SK-N-SH (cell line): ENCODE measurements at regions not wholly inside any gene's neighbourhood (a gene's known extent, or its start where the extent isn't known, plus 50 kb on each side); places are given as distances from the start of the nearest gene placed in this dataset.

ENCODE experiments used
- CTCF ChIA-PET: fragments of 300-600, 350-600 bp; formaldehyde crosslinking; extraction: SDS; loops from one replicate; lab custom pipeline; 2021; lab: Yijun Ruan, JAX
- POLR2A ChIA-PET: fragments of 350-600 bp; sonication (Branson Sonifier 250); formaldehyde crosslinking; extraction: SDS; loops from one replicate; lab custom pipeline; 2020; ENCODE audit warnings: antibody characterized with exemption, inconsistent platforms; lab: Yijun Ruan, JAX
- DNase-seq: peaks from one replicate; pipeline ENCODE4 v3.0.0; 2012
- H2AFZ ChIP-seq: fragments of 200-600 bp; sonication (generic); 2 replicates; pipeline ENCODE4 v1.8.1; 2016; ENCODE audit warnings: antibody characterized with exemption, mild to moderate bottlenecking, low read depth
- H3F3A ChIP-seq: fragments of 200-600 bp; sonication (generic); replicated peaks from 2 replicates; pipeline ENCODE3; 2016; ENCODE audit warnings: antibody characterized with exemption, mild to moderate bottlenecking; ENCODE audit not compliant: insufficient read depth
- H3K27ac ChIP-seq, 2 experiments: fragments of 200-500 bp in 1 of 2; fragments of 200-600 bp in 1 of 2; sonication (Bioruptor generic) in 1 of 2; sonication (generic), shearing (Covaris generic) in 1 of 2; 2 replicates each; pipeline versions ENCODE4 v1.5.1 to v1.6.1; 2014 to 2016; ENCODE audit warnings: low read depth in 2 of 2, inconsistent platforms in 1 of 2, low read length in 1 of 2, mild to moderate bottlenecking in 1 of 2, mixed read lengths in 1 of 2
- H3K27me3 ChIP-seq: fragments of 200-600 bp; sonication (generic), shearing (Covaris generic); 2 replicates; pipeline ENCODE4 v1.6.1; 2016; ENCODE audit warnings: mixed run types; ENCODE audit not compliant: insufficient read depth
- H3K36me3 ChIP-seq, 2 experiments: fragments of 200-500 bp in 1 of 2; fragments of 200-600 bp in 1 of 2; sonication (Bioruptor generic) in 1 of 2; sonication (generic) in 1 of 2; replicated peaks in 1 of 2; 2 replicates each; pipeline versions ENCODE3 to v1.5.1; 2014 to 2016; ENCODE audit warnings: low read length in 1 of 2, mild to moderate bottlenecking in 1 of 2; ENCODE audit not compliant: insufficient read depth in 2 of 2, control insufficient read depth in 1 of 2
- H3K4me1 ChIP-seq, 2 experiments: fragments of 200-500 bp in 1 of 2; fragments of 200-600 bp in 1 of 2; sonication (Bioruptor generic) in 1 of 2; sonication (generic), shearing (Covaris generic) in 1 of 2; 2 replicates each; pipeline versions ENCODE4 v1.5.1 to v1.6.1; 2014 to 2016; ENCODE audit warnings: low read depth in 1 of 2, low read length in 1 of 2, mixed run types in 1 of 2; ENCODE audit not compliant: insufficient read depth in 2 of 2, control insufficient read depth in 1 of 2
- H3K4me2 ChIP-seq: fragments of 200-600 bp; sonication (generic), shearing (Covaris generic); 2 replicates; pipeline ENCODE4 v1.6.1; 2017; ENCODE audit warnings: mixed run types
- H3K4me3 ChIP-seq, 2 experiments: fragments of 200-500 bp in 1 of 2; fragments of 200-600 bp in 1 of 2; sonication (Bioruptor generic) in 1 of 2; sonication (generic), shearing (Covaris generic) in 1 of 2; 2 replicates each; pipeline versions ENCODE4 v1.5.1 to v1.8.1; 2014 to 2016; ENCODE audit warnings: low read depth in 2 of 2, inconsistent platforms in 1 of 2, low read length in 1 of 2, mild to moderate bottlenecking in 1 of 2, mixed read lengths in 1 of 2, moderate library complexity in 1 of 2
- H3K79me2 ChIP-seq: fragments of 200-600 bp; sonication (generic); 2 replicates; pipeline ENCODE4 v1.8.1; 2017; ENCODE audit warnings: mild to moderate bottlenecking; ENCODE audit not compliant: insufficient read depth
- H3K9ac ChIP-seq: fragments of 200-600 bp; sonication (generic); 2 replicates; pipeline ENCODE4 v1.6.1; 2017; ENCODE audit warnings: mixed run types
- H3K9me2 ChIP-seq: fragments of 200-600 bp; sonication (generic); 2 replicates; pipeline ENCODE4 v1.6.1; 2017; ENCODE audit warnings: mixed run types
- H3K9me3 ChIP-seq: fragments of 200-600 bp; sonication (generic); 2 replicates; pipeline ENCODE4 v1.6.1; 2017; ENCODE audit warnings: mixed run types, mild to moderate bottlenecking, moderate library complexity
- H4K20me1 ChIP-seq: fragments of 200-600 bp; sonication (generic); 2 replicates; pipeline ENCODE4 v1.6.1; 2017; ENCODE audit warnings: mild to moderate bottlenecking, mixed run types; ENCODE audit not compliant: insufficient read depth
- ELF1 ChIP-seq: IDR thresholded peaks from 2 replicates; pipeline ENCODE4 v1.4.0; 2012
- FOXM1 ChIP-seq: IDR thresholded peaks from 2 replicates; pipeline ENCODE4 v1.4.0; 2012; ENCODE audit warnings: low read depth, mild to moderate bottlenecking
- NRF1 ChIP-seq: IDR thresholded peaks from 2 replicates; pipeline ENCODE4 v1.6.1; 2012; ENCODE audit warnings: low read depth, mild to moderate bottlenecking, low read length
- RAD21 ChIP-seq: IDR thresholded peaks from 2 replicates; pipeline ENCODE4 v1.6.1; 2012; ENCODE audit warnings: mild to moderate bottlenecking, low read length
- SIN3A ChIP-seq: IDR thresholded peaks from 2 replicates; pipeline ENCODE4 v1.6.1; 2012; ENCODE audit warnings: low read depth, mild to moderate bottlenecking, low read length, moderate library complexity, borderline replicate concordance
- WGBS: methylation state at CpG from one replicate; pipeline ENCODE4 v1.1.6; 2017; ENCODE audit warnings: low lambda C conversion rate; 5-methylcytosine and 5-hydroxymethylcytosine counted together
- TF ChIP-seq, protein P1 (sequence below): IDR thresholded peaks from 2 replicates; pipeline ENCODE4 v1.4.0; 2012; ENCODE audit warnings: low read depth, borderline replicate concordance
- TF ChIP-seq, protein P2 (sequence below): fragments of 150-350 bp; IDR thresholded peaks from 2 replicates; pipeline ENCODE4 v1.6.1; 2016; ENCODE audit warnings: mild to moderate bottlenecking, low read depth, low read length
- TF ChIP-seq, protein P3 (sequence below): IDR thresholded peaks from 2 replicates; pipeline ENCODE4 v1.6.1; 2012; ENCODE audit warnings: mild to moderate bottlenecking, low read depth, low read length, moderate library complexity
- TF ChIP-seq, protein P4 (sequence below): IDR thresholded peaks from 2 replicates; pipeline ENCODE4 v1.4.0; 2012; ENCODE audit warnings: low read depth, borderline replicate concordance
- TF ChIP-seq, protein P5 (sequence below): fragments of 150-350 bp; IDR thresholded peaks from 2 replicates; pipeline ENCODE4 v1.6.1; 2017; ENCODE audit warnings: antibody characterized with exemption, low read length, low read depth, borderline replicate concordance
- TF ChIP-seq, protein P6 (sequence below): fragments of 200-600 bp; sonication (generic); IDR thresholded peaks from 2 replicates; pipeline ENCODE4 v1.6.1; 2017; ENCODE audit warnings: antibody characterized with exemption, mild to moderate bottlenecking, moderate library complexity

DNA sequence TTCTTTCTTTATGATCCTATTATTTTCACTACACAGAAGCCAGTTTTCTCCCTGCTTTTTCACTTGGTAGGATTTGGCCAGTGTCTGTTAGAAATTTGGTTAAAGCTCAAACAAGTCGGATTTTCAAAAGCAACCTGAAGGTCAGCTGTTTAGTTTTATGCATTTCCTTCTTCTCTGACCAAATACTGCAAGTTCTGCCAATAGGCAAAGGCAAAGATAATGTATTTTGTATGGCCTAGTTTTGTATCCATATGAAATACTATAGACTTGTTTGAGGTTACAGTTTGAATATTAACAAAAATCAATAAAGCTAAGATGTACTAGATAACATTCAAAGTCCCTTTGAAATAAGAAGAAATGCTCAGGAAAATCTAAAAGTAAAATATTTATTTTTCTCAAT, 439.4 kb downstream of the TRIML1 start:
- no peak overlapping the region for H3K9ac ChIP-seq
- H3K9me2 ChIP-seq, result no peaks in the 10 kb centered on the region
- ChIA-PET CTCF (no interaction called here), POLR2A (no interaction called here)
- no peak overlapping the region for H3K4me2 ChIP-seq
- no peak for DNase-seq
- no peaks in the 10 kb centered on the region for H3K36me3 ChIP-seq
- no peak overlapping the region for H3K27ac ChIP-seq
- H3K79me2 ChIP-seq, result no peaks in the 10 kb centered on the region
- H3F3A ChIP-seq, result no peaks in the 10 kb centered on the region
- H4K20me1 ChIP-seq, result no peaks in the 10 kb centered on the region
- no peaks in the 10 kb centered on the region for H3K9me3 ChIP-seq
- H3K4me1 ChIP-seq, result no peaks in the 10 kb centered on the region
- H3K27me3 ChIP-seq, result no peaks in the 10 kb centered on the region
- WGBS, result 25% methylated on average over 1 of the region's 1 CpG
- no peak overlapping the region for H2AFZ ChIP-seq
- TF ChIP-seq, protein P1, sequence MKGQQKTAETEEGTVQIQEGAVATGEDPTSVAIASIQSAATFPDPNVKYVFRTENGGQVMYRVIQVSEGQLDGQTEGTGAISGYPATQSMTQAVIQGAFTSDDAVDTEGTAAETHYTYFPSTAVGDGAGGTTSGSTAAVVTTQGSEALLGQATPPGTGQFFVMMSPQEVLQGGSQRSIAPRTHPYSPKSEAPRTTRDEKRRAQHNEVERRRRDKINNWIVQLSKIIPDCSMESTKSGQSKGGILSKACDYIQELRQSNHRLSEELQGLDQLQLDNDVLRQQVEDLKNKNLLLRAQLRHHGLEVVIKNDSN, result no peak
- TF ChIP-seq, protein P2, sequence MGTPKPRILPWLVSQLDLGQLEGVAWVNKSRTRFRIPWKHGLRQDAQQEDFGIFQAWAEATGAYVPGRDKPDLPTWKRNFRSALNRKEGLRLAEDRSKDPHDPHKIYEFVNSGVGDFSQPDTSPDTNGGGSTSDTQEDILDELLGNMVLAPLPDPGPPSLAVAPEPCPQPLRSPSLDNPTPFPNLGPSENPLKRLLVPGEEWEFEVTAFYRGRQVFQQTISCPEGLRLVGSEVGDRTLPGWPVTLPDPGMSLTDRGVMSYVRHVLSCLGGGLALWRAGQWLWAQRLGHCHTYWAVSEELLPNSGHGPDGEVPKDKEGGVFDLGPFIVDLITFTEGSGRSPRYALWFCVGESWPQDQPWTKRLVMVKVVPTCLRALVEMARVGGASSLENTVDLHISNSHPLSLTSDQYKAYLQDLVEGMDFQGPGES, result no peak
- TF ChIP-seq, protein P3, sequence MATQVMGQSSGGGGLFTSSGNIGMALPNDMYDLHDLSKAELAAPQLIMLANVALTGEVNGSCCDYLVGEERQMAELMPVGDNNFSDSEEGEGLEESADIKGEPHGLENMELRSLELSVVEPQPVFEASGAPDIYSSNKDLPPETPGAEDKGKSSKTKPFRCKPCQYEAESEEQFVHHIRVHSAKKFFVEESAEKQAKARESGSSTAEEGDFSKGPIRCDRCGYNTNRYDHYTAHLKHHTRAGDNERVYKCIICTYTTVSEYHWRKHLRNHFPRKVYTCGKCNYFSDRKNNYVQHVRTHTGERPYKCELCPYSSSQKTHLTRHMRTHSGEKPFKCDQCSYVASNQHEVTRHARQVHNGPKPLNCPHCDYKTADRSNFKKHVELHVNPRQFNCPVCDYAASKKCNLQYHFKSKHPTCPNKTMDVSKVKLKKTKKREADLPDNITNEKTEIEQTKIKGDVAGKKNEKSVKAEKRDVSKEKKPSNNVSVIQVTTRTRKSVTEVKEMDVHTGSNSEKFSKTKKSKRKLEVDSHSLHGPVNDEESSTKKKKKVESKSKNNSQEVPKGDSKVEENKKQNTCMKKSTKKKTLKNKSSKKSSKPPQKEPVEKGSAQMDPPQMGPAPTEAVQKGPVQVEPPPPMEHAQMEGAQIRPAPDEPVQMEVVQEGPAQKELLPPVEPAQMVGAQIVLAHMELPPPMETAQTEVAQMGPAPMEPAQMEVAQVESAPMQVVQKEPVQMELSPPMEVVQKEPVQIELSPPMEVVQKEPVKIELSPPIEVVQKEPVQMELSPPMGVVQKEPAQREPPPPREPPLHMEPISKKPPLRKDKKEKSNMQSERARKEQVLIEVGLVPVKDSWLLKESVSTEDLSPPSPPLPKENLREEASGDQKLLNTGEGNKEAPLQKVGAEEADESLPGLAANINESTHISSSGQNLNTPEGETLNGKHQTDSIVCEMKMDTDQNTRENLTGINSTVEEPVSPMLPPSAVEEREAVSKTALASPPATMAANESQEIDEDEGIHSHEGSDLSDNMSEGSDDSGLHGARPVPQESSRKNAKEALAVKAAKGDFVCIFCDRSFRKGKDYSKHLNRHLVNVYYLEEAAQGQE, result no peak
- TF ChIP-seq NRF1 (no peak), ELF1 (no peak), FOXM1 (no peak), SIN3A (no peak), RAD21 (no peak)
- TF ChIP-seq, protein P4, sequence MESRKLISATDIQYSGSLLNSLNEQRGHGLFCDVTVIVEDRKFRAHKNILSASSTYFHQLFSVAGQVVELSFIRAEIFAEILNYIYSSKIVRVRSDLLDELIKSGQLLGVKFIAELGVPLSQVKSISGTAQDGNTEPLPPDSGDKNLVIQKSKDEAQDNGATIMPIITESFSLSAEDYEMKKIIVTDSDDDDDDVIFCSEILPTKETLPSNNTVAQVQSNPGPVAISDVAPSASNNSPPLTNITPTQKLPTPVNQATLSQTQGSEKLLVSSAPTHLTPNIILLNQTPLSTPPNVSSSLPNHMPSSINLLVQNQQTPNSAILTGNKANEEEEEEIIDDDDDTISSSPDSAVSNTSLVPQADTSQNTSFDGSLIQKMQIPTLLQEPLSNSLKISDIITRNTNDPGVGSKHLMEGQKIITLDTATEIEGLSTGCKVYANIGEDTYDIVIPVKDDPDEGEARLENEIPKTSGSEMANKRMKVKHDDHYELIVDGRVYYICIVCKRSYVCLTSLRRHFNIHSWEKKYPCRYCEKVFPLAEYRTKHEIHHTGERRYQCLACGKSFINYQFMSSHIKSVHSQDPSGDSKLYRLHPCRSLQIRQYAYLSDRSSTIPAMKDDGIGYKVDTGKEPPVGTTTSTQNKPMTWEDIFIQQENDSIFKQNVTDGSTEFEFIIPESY, result no peak
- TF ChIP-seq, protein P5, sequence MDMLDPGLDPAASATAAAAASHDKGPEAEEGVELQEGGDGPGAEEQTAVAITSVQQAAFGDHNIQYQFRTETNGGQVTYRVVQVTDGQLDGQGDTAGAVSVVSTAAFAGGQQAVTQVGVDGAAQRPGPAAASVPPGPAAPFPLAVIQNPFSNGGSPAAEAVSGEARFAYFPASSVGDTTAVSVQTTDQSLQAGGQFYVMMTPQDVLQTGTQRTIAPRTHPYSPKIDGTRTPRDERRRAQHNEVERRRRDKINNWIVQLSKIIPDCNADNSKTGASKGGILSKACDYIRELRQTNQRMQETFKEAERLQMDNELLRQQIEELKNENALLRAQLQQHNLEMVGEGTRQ, result no peak
- TF ChIP-seq, protein P6, sequence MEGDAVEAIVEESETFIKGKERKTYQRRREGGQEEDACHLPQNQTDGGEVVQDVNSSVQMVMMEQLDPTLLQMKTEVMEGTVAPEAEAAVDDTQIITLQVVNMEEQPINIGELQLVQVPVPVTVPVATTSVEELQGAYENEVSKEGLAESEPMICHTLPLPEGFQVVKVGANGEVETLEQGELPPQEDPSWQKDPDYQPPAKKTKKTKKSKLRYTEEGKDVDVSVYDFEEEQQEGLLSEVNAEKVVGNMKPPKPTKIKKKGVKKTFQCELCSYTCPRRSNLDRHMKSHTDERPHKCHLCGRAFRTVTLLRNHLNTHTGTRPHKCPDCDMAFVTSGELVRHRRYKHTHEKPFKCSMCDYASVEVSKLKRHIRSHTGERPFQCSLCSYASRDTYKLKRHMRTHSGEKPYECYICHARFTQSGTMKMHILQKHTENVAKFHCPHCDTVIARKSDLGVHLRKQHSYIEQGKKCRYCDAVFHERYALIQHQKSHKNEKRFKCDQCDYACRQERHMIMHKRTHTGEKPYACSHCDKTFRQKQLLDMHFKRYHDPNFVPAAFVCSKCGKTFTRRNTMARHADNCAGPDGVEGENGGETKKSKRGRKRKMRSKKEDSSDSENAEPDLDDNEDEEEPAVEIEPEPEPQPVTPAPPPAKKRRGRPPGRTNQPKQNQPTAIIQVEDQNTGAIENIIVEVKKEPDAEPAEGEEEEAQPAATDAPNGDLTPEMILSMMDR, result no peak
- no peak overlapping the region for H3K4me3 ChIP-seq
